CD4-positive, alpha-beta T cell treated with Interleukin-15 for 4 hours (primary cell): ENCODE measurements at regions not wholly inside any gene's neighbourhood (a gene's known extent, or its start where the extent isn't known, plus 50 kb on each side); places are given as distances from the start of the nearest gene placed in this dataset.
"Not testable (repeated sequence)": the region's sequence is repeated elsewhere in the genome, so short reads cannot be mapped to it uniquely, and the experiment has no call there.

Experiments used
- DNase-seq: peaks from one replicate; pipeline ENCODE4 v3.0.0-alpha.2; 2020; ENCODE audit warnings: low spot score

- no peak for DNase-seq
Measured at GRCh38 chr6:94902974-94903628, 674.2 kb upstream of the MANEA start.

GRCh38 chr6:94899191-94899590, 678.1 kb upstream of the MANEA start:
- DNase-seq: no peak

GRCh38 chr6:94894300-94894699, 683.0 kb upstream of the MANEA start:
- no peak for DNase-seq

GRCh38 chr6:94893327-94893726, 684.0 kb upstream of the MANEA start:
- DNase-seq: no peak

- not testable (repeated sequence) for DNase-seq
Measured at GRCh38 chr6:94873819-94874218, 703.5 kb upstream of the MANEA start.

- no peak for DNase-seq
Measured at GRCh38 chr6:94862112-94862511, 715.2 kb upstream of the MANEA start.

- no peak for DNase-seq
Measured at GRCh38 chr6:94859924-94860323, 717.4 kb upstream of the MANEA start.

GRCh38 chr6:94856999-94857398, 720.3 kb upstream of the MANEA start:
- not testable (repeated sequence) for DNase-seq

- DNase-seq: not testable (repeated sequence)
Measured at GRCh38 chr6:94851329-94851728, 726.0 kb upstream of the MANEA start.

- no peak for DNase-seq
Measured at GRCh38 chr6:94845742-94846141, 731.6 kb upstream of the MANEA start.

- no peak for DNase-seq
Measured at GRCh38 chr6:94835264-94835663, 742.1 kb upstream of the MANEA start.

- no peak for DNase-seq
Measured at GRCh38 chr6:94813806-94814205, 763.5 kb upstream of the MANEA start.

GRCh38 chr6:94801344-94801743, 776.0 kb upstream of the MANEA start:
- DNase-seq: no peak

- no peak for DNase-seq
Measured at GRCh38 chr6:94785514-94785913, 791.8 kb upstream of the MANEA start.

- DNase-seq: peak; percentile 1
Measured at GRCh38 chr6:94785081-94785480, 792.3 kb upstream of the MANEA start.

- no peak for DNase-seq
Measured at GRCh38 chr6:94769197-94769596, 808.1 kb upstream of the MANEA start.

- DNase-seq: no peak
Measured at GRCh38 chr6:94751641-94752329, 825.5 kb upstream of the MANEA start.

GRCh38 chr6:94736236-94736635, 841.1 kb upstream of the MANEA start:
- DNase-seq: no peak

GRCh38 chr6:94735270-94735669, 842.1 kb upstream of the MANEA start:
- no peak for DNase-seq

GRCh38 chr6:94734751-94735150, 842.6 kb upstream of the MANEA start:
- no peak for DNase-seq

- DNase-seq: no peak
Measured at GRCh38 chr6:94733066-94733465, 844.3 kb upstream of the MANEA start.

- no peak for DNase-seq
Measured at GRCh38 chr6:94727710-94728109, 849.6 kb upstream of the MANEA start.

- no peak for DNase-seq
Measured at GRCh38 chr6:94721459-94721858, 855.9 kb upstream of the MANEA start.

GRCh38 chr6:94713446-94713845, 863.9 kb upstream of the MANEA start:
- no peak for DNase-seq
